ENCODE measurements at regions not wholly inside any gene's neighbourhood (a gene's known extent, or its start where the extent isn't known, plus 50 kb on each side); places are given as distances from the start of the nearest gene placed in this dataset.

DNA sequence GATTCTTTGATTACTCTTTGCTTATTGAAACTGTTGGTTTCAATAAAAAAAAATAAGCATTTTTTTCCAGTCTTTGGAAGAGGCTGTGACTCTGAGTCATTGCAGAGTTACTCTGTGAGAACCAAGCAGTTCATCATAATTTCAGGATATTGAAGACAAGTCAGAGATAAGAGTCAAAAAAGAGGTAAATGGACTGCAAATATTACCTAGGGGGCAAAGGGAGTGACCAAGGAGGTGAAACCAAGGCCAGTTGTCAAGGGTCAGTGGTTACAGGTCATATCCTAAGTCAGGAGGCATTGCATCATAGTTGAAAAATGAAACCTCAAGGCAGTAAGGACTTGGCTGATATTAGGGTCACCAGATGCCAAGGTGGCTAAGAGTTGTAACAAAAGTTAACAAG, 597.1 kb upstream of the USP24 start:
- intact Hi-C loops (cut with micrococcal nuclease): no loop called here
- Histone ChIP-seq H3K9me2 (replicated peaks; ENCODE audit: low read length) (no peaks in the 10 kb centered on the region), H3F3A (ENCODE audit: low read length, unreplicated experiment) (no peaks in the 10 kb centered on the region), H3K4me2 (ENCODE audit: low read length) (no peak overlapping the region), H4K20me1 (ENCODE audit: low read length) (no peaks in the 10 kb centered on the region), H3K27me3 (ENCODE audit: low read length) (no peaks in the 10 kb centered on the region), H3K27ac (ENCODE audit: low read length) (no peak overlapping the region), H2AFZ (ENCODE audit: low read length) (no peak overlapping the region), H3K4me3 (ENCODE audit: low read length) (no peak overlapping the region), H3K9ac (ENCODE audit: low read length) (no peak overlapping the region), H3K4me1 (ENCODE audit: insufficient read depth, low read length) (peaks cover 13% of the 10 kb centered on the region), H3K9me3 (ENCODE audit: low read length) (0 out of 2 replicates have a peak, but pooled peaks cover 7% of the 10 kb centered on the region), H3K36me3 (ENCODE audit: low read depth, low read length) (no peaks in the 10 kb centered on the region), H3K79me2 (ENCODE audit: low read length) (no peaks in the 10 kb centered on the region)
- no peak for TF ChIP-seq EZH2phosphoT487 (IDR thresholded peaks at IDR 0.05; ENCODE audit: borderline replicate concordance, low read length)
- no peak for TF ChIP-seq EZH2 (IDR thresholded peaks at IDR 0.05; ENCODE audit: low read length, unreplicated experiment)
- TF ChIP-seq, protein P1, sequence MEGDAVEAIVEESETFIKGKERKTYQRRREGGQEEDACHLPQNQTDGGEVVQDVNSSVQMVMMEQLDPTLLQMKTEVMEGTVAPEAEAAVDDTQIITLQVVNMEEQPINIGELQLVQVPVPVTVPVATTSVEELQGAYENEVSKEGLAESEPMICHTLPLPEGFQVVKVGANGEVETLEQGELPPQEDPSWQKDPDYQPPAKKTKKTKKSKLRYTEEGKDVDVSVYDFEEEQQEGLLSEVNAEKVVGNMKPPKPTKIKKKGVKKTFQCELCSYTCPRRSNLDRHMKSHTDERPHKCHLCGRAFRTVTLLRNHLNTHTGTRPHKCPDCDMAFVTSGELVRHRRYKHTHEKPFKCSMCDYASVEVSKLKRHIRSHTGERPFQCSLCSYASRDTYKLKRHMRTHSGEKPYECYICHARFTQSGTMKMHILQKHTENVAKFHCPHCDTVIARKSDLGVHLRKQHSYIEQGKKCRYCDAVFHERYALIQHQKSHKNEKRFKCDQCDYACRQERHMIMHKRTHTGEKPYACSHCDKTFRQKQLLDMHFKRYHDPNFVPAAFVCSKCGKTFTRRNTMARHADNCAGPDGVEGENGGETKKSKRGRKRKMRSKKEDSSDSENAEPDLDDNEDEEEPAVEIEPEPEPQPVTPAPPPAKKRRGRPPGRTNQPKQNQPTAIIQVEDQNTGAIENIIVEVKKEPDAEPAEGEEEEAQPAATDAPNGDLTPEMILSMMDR (conservative IDR thresholded peaks at IDR 0.05; ENCODE audit: low read depth, low read length): no peak
- DNase-seq: peak; percentile 26
- peak; percentile 50 for ATAC-seq
- ChIA-PET CTCF (no interaction called here), POLR2A (ENCODE audit: unreplicated experiment) (no interaction called here)
- BruUV-seq (replicated peaks): no TSS peak

- no peak overlapping the region for H3K9ac ChIP-seq (ENCODE audit: low read length)
- no peaks in the 10 kb centered on the region for H4K20me1 ChIP-seq (ENCODE audit: low read length)
- H2AFZ ChIP-seq (ENCODE audit: low read length): no peak overlapping the region
- intact Hi-C loops (cut with micrococcal nuclease): no loop called here
- no peak overlapping the region for H3K4me2 ChIP-seq (ENCODE audit: low read length)
- ATAC-seq (no peak), DNase-seq (no peak)
- no peaks in the 10 kb centered on the region for H3F3A ChIP-seq (ENCODE audit: low read length, unreplicated experiment)
- TF ChIP-seq, protein P1 (conservative IDR thresholded peaks at IDR 0.05; ENCODE audit: low read depth, low read length): no peak
- no peak for TF ChIP-seq EZH2 (IDR thresholded peaks at IDR 0.05; ENCODE audit: low read length, unreplicated experiment)
- TF ChIP-seq EZH2phosphoT487 (IDR thresholded peaks at IDR 0.05; ENCODE audit: borderline replicate concordance, low read length): no peak
- BruUV-seq (replicated peaks): no TSS peak
- H3K9me3 ChIP-seq (ENCODE audit: low read length): 0 out of 2 replicates have a peak, but pooled peaks cover 7% of the 10 kb centered on the region
- H3K9me2 ChIP-seq (replicated peaks; ENCODE audit: low read length): no peaks in the 10 kb centered on the region
- no peaks in the 10 kb centered on the region for H3K79me2 ChIP-seq (ENCODE audit: low read length)
- H3K36me3 ChIP-seq (ENCODE audit: low read depth, low read length): no peaks in the 10 kb centered on the region
- H3K4me3 ChIP-seq (ENCODE audit: low read length): no peak overlapping the region
- CTCF ChIA-PET: no interaction called here
- peaks cover 6% of the 10 kb centered on the region for H3K4me1 ChIP-seq (ENCODE audit: insufficient read depth, low read length)
- H3K27ac ChIP-seq (ENCODE audit: low read length): no peak overlapping the region
- POLR2A ChIA-PET (ENCODE audit: unreplicated experiment): no interaction called here
- no peaks in the 10 kb centered on the region for H3K27me3 ChIP-seq (ENCODE audit: low read length)
These were observed 593.1 kb upstream of the USP24 start for GRCh38 chr1:55808263-55808662.

DNA sequence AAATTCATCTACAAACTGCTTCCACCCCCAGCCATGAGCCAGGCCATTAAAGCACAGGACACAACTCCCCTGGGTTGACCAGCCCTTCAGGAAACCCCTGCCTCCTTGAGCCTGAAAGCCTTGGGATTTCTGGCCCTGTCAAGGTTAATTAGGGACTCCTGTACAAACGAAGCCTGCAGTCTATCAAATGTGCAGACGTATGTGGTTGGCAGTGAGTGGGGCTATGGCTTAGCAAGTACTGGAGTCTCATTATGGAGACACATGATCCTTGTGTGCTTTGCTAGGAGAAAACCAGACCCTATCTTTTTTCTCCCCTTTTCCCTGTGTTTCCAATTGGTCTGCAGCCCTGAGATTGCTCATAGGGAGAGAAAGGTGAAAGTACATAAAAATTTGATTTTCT, 588.3 kb upstream of the USP24 start:
- H3K27ac ChIP-seq (ENCODE audit: low read length): no peak overlapping the region
- no peak overlapping the region for H3K4me3 ChIP-seq (ENCODE audit: low read length)
- no peak overlapping the region for H3K9ac ChIP-seq (ENCODE audit: low read length)
- DNase-seq (no peak), ATAC-seq (no peak)
- CTCF ChIA-PET: no interaction called here
- no peaks in the 10 kb centered on the region for H3F3A ChIP-seq (ENCODE audit: low read length, unreplicated experiment)
- H3K79me2 ChIP-seq (ENCODE audit: low read length): no peaks in the 10 kb centered on the region
- no peaks in the 10 kb centered on the region for H3K27me3 ChIP-seq (ENCODE audit: low read length)
- H3K4me1 ChIP-seq (ENCODE audit: insufficient read depth, low read length): no peaks in the 10 kb centered on the region
- no peak overlapping the region for H2AFZ ChIP-seq (ENCODE audit: low read length)
- no peaks in the 10 kb centered on the region for H3K9me2 ChIP-seq (replicated peaks; ENCODE audit: low read length)
- no peaks in the 10 kb centered on the region for H3K36me3 ChIP-seq (ENCODE audit: low read depth, low read length)
- no peaks in the 10 kb centered on the region for H4K20me1 ChIP-seq (ENCODE audit: low read length)
- BruUV-seq (replicated peaks): no TSS peak
- intact Hi-C loops (cut with micrococcal nuclease): no loop called here
- H3K9me3 ChIP-seq (ENCODE audit: low read length): 0 out of 2 replicates have a peak, but pooled peaks cover 5% of the 10 kb centered on the region
- TF ChIP-seq EZH2 (IDR thresholded peaks at IDR 0.05; ENCODE audit: low read length, unreplicated experiment): no peak
- TF ChIP-seq, protein P1 (conservative IDR thresholded peaks at IDR 0.05; ENCODE audit: low read depth, low read length): no peak
- TF ChIP-seq EZH2phosphoT487 (IDR thresholded peaks at IDR 0.05; ENCODE audit: borderline replicate concordance, low read length): no peak
- POLR2A ChIA-PET (ENCODE audit: unreplicated experiment): no interaction called here
- no peak overlapping the region for H3K4me2 ChIP-seq (ENCODE audit: low read length)
